Tibial nerve (tissue), 3 donors: ENCODE measurements at regions not wholly inside any gene's neighbourhood (a gene's known extent, or its start where the extent isn't known, plus 50 kb on each side); places are given as distances from the start of the nearest gene placed in this dataset.

Source experiments
- POLR2A ChIP-seq, 2 donors: fragments of 450-650 bp; IDR thresholded peaks; one replicate each; pipeline ENCODE4 v1.6.1; 2017; ENCODE audit warnings: antibody characterized with exemption in 2 of 2, mild to moderate bottlenecking in 2 of 2, moderate library complexity in 2 of 2
- TF ChIP-seq, protein P1 (sequence below), 5 experiments: fragments of 200-600 bp in 3 of 5; fragments of 450-650 bp in 2 of 5; sonication (generic) in 3 of 5; IDR thresholded peaks; one replicate each; pipeline ENCODE4 v1.5.1; 2016 to 2019; ENCODE audit warnings: antibody characterized with exemption in 5 of 5, mild to moderate bottlenecking in 3 of 5, moderate library complexity in 2 of 5

DNA sequence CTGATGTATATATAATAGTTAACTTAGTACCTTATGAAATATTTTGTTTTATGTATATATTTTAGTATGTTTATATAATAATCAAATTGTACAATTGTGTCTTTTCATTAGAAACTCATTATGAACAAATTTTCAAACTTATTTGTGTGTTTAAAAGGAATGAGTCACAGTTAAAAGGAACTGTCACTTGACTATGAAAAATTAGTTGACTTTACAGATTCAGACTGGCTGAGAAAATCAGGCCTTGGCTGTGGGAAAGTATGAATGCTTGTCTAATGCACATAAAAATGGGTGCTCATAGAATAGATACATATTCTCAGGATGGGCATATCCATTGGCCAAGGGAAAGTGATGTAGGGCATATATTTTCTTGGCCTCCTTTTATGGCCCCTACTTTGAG is 576.8 kb downstream of the SATB2 start:
- TF ChIP-seq, protein P1, sequence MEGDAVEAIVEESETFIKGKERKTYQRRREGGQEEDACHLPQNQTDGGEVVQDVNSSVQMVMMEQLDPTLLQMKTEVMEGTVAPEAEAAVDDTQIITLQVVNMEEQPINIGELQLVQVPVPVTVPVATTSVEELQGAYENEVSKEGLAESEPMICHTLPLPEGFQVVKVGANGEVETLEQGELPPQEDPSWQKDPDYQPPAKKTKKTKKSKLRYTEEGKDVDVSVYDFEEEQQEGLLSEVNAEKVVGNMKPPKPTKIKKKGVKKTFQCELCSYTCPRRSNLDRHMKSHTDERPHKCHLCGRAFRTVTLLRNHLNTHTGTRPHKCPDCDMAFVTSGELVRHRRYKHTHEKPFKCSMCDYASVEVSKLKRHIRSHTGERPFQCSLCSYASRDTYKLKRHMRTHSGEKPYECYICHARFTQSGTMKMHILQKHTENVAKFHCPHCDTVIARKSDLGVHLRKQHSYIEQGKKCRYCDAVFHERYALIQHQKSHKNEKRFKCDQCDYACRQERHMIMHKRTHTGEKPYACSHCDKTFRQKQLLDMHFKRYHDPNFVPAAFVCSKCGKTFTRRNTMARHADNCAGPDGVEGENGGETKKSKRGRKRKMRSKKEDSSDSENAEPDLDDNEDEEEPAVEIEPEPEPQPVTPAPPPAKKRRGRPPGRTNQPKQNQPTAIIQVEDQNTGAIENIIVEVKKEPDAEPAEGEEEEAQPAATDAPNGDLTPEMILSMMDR (IDR thresholded peaks at IDR 0.05): no peak
- no peak for TF ChIP-seq POLR2A (IDR thresholded peaks at IDR 0.05)
